VCaP (cell line): ENCODE measurements at regions not wholly inside any gene's neighbourhood (a gene's known extent, or its start where the extent isn't known, plus 50 kb on each side); places are given as distances from the start of the nearest gene placed in this dataset.

Experiments used
- H3K27ac ChIP-seq: fragments of 450-650 bp; 2 replicates; pipeline ENCODE4 v1.5.1; 2017
- TF ChIP-seq, protein P1 (sequence below): fragments of 450-650 bp; conservative IDR thresholded peaks from 2 replicates; pipeline ENCODE4 v1.5.1; 2017; ENCODE audit warnings: mild to moderate bottlenecking, moderate library complexity

DNA sequence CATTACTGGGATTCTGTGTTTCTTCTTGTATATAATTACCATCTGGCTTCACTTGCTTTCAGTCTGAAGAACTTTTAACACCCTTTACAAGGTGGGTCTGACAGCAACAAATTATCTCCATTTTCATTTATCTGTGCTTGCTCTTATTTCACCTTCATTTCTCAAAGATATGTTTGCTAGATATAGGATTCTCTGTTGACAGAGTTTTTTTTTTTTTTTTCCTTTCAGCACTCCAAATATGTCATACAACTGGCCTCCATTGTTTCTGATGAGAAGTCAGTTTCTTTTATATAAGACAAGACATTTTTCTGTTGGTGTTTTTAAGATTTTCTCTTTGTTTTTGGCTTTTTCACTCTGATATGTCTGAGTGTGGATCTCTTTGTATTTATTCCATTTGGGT, 59.3 kb upstream of the TACR1 start:
- H3K27ac ChIP-seq = no peak overlapping the region
- TF ChIP-seq, protein P1, sequence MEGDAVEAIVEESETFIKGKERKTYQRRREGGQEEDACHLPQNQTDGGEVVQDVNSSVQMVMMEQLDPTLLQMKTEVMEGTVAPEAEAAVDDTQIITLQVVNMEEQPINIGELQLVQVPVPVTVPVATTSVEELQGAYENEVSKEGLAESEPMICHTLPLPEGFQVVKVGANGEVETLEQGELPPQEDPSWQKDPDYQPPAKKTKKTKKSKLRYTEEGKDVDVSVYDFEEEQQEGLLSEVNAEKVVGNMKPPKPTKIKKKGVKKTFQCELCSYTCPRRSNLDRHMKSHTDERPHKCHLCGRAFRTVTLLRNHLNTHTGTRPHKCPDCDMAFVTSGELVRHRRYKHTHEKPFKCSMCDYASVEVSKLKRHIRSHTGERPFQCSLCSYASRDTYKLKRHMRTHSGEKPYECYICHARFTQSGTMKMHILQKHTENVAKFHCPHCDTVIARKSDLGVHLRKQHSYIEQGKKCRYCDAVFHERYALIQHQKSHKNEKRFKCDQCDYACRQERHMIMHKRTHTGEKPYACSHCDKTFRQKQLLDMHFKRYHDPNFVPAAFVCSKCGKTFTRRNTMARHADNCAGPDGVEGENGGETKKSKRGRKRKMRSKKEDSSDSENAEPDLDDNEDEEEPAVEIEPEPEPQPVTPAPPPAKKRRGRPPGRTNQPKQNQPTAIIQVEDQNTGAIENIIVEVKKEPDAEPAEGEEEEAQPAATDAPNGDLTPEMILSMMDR = no peak

DNA sequence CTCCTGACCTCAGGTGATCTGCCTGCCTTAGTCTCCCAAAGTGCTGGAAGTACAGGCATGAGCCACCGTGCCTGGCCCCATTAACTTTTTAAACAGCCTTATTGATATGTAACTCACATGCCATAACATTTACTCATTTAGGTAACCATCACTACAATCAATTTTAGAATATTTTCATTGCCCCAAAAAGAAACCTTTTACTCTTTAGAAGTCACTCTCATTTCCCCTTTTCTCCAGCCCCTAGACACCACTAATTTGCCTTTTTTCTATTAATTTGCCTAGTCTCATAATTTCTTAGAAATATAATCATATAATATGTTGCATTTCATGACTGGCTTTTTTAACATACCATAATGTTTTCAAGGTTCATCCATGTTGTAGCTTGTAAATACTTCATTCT, 57.2 kb upstream of the TACR1 start:
- no peak overlapping the region for H3K27ac ChIP-seq
- TF ChIP-seq, protein P1 = no peak

DNA sequence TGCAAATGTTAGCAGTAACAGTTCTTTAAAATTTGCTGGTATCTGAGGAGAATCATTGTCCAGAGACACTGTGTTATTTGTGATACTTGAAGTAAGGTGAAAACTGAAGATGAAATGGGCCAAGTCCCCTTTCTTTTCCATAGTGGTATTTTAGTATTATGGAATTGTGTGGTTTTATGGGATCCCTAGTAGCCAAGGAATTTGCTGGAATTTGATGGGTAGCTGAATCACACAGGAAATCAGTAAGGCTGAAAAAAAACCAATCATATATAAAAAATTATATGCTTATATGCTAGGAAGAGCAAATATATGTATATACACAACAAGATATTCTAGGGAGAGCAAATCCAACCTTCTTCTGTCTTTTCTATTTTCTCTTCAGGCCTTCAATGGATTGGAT, 54.2 kb upstream of the TACR1 start:
- H3K27ac ChIP-seq = no peak overlapping the region
- TF ChIP-seq, protein P1 = no peak

DNA sequence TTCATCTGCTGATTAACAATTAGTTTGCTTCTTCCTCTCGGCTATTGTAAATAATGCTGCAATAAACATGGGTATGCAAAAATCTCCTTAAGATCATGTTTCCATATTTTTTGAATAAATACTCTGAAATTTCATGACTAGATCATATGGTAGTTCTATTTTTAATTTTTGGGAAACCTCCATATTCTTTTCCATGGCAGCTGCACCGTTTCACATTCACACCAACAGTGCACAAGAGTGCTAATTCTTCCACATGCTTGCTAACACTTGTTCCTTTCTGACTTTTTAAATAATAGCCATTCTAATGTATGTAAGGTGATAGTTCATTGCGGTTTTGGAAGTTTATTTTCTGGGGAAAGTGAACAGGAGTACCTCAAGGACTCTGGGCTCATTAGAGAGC, 52.6 kb upstream of the TACR1 start:
- TF ChIP-seq, protein P1 = no peak
- no peak overlapping the region for H3K27ac ChIP-seq
